Upper lobe of left lung (tissue), 6 donors: ENCODE measurements at regions not wholly inside any gene's neighbourhood (a gene's known extent, or its start where the extent isn't known, plus 50 kb on each side); places are given as distances from the start of the nearest gene placed in this dataset.
"Not testable (repeated sequence)": the region's sequence is repeated elsewhere in the genome, so short reads cannot be mapped to it uniquely, and the experiment has no call there.

Experiments
- ATAC-seq, 2 donors: fragments of 200-7000 bp; cut with Tn5 transposase; one replicate each; pipeline ENCODE4 v1.9.1; 2022; ENCODE audit warnings: mild to moderate bottlenecking in 2 of 2, moderate library complexity in 2 of 2; ENCODE audit not compliant: low FRiP score in 2 of 2
- DNase-seq, 2 donors: peaks; one replicate each; pipeline ENCODE4 v3.0.0-alpha.2; 2019 to 2020
- H3K27ac ChIP-seq, 4 donors: fragments of 200-600 bp; sonication (generic); one replicate each; pipeline ENCODE4 v1.5.1; 2016 to 2019
- H3K27me3 ChIP-seq, 4 donors: fragments of 200-600 bp; sonication (generic); one replicate each; pipeline ENCODE4 v1.5.1; 2017 to 2019
- H3K36me3 ChIP-seq, 4 donors: fragments of 200-600 bp; sonication (generic); one replicate each; pipeline ENCODE4 v1.5.1; 2016 to 2019
- H3K4me1 ChIP-seq, 4 donors: fragments of 200-600 bp; sonication (generic); one replicate each; pipeline ENCODE4 v1.5.1; 2018 to 2019
- H3K4me3 ChIP-seq, 4 donors: fragments of 200-600 bp; sonication (generic); one replicate each; pipeline ENCODE4 v1.5.1; 2017 to 2019; ENCODE audit warnings: mild to moderate bottlenecking in 2 of 4, moderate library complexity in 1 of 4
- H3K9me3 ChIP-seq, 4 donors: fragments of 200-600 bp; sonication (generic); one replicate each; pipeline ENCODE4 v1.5.1; 2018 to 2019
- EP300 ChIP-seq, 4 donors: sonication (generic); formaldehyde crosslinking; IDR thresholded peaks; one replicate each; pipeline ENCODE4 v1.5.1; 2017; ENCODE audit warnings: antibody characterized with exemption in 4 of 4, control low read depth in 2 of 4
- POLR2A ChIP-seq, 4 donors: fragments of 450-650 bp; IDR thresholded peaks; one replicate each; pipeline ENCODE4 v1.5.1; 2016 to 2017; ENCODE audit warnings: antibody characterized with exemption in 4 of 4, mild to moderate bottlenecking in 2 of 4
- POLR2AphosphoS5 ChIP-seq, 2 donors: sonication (generic); formaldehyde crosslinking; IDR thresholded peaks; one replicate each; pipeline ENCODE4 v1.5.1; 2017; ENCODE audit warnings: antibody characterized with exemption in 2 of 2
- WGBS, 2 donors: methylation state at CpG; one replicate each; pipeline ENCODE4 v1.1.5; 2017 to 2018; 5-methylcytosine and 5-hydroxymethylcytosine counted together
- TF ChIP-seq, protein P1 (sequence below), 6 experiments: fragments of 450-650 bp in 4 of 6; fragments of 200-600 bp in 2 of 6; sonication (generic) in 2 of 6; IDR thresholded peaks; one replicate each; pipeline ENCODE4 v1.5.1; 2016 to 2019; ENCODE audit warnings: antibody characterized with exemption in 6 of 6
- donor health status: DM: no; HTN: no; CAD: no; lungs with moderate emphysema.
- donor health status: DM: no; HTN: yes; CAD: no; lungs with severe emphysema.

DNA sequence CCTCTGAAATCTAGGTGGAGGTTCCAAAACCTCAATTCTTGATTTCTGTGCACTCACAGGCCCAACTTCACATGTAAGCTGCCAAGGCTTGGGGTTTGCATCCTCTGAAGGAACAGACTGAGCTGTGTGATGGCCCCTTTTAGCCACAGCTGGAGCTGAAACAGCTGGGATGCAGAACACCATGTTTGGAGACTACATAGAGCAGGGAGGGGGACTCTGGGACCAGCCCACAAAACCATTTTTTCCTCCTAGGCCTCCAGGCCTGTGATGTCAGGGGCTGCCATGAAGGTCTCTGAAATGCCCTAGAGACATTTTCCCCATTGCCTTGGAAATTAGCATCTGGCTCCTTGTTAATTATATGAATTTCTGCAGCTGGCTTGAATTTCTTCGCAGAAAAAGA lies 1025.9 kb upstream of the NOVA1 start:
- H3K36me3 ChIP-seq, result no peaks in the 10 kb centered on the region
- no peaks in the 10 kb centered on the region for H3K27me3 ChIP-seq
- H3K27ac ChIP-seq, result no peak overlapping the region
- H3K9me3 ChIP-seq, result peaks cover 0 to 11% (median 8%) of the 10 kb centered on the region in 4 donors
- TF ChIP-seq POLR2AphosphoS5 (IDR thresholded peaks at IDR 0.05), result no peak
- TF ChIP-seq EP300 (IDR thresholded peaks at IDR 0.05), result no peak
- no peak for TF ChIP-seq POLR2A (IDR thresholded peaks at IDR 0.05)
- TF ChIP-seq, protein P1, sequence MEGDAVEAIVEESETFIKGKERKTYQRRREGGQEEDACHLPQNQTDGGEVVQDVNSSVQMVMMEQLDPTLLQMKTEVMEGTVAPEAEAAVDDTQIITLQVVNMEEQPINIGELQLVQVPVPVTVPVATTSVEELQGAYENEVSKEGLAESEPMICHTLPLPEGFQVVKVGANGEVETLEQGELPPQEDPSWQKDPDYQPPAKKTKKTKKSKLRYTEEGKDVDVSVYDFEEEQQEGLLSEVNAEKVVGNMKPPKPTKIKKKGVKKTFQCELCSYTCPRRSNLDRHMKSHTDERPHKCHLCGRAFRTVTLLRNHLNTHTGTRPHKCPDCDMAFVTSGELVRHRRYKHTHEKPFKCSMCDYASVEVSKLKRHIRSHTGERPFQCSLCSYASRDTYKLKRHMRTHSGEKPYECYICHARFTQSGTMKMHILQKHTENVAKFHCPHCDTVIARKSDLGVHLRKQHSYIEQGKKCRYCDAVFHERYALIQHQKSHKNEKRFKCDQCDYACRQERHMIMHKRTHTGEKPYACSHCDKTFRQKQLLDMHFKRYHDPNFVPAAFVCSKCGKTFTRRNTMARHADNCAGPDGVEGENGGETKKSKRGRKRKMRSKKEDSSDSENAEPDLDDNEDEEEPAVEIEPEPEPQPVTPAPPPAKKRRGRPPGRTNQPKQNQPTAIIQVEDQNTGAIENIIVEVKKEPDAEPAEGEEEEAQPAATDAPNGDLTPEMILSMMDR (IDR thresholded peaks at IDR 0.05), result no peak
- DNase-seq (no peak), ATAC-seq (no peak)
- no peaks in the 10 kb centered on the region for H3K4me1 ChIP-seq
- 88 to 93% methylated on average over 1 of the region's 1 CpG for WGBS, 2 donors
- no peak overlapping the region for H3K4me3 ChIP-seq

DNA sequence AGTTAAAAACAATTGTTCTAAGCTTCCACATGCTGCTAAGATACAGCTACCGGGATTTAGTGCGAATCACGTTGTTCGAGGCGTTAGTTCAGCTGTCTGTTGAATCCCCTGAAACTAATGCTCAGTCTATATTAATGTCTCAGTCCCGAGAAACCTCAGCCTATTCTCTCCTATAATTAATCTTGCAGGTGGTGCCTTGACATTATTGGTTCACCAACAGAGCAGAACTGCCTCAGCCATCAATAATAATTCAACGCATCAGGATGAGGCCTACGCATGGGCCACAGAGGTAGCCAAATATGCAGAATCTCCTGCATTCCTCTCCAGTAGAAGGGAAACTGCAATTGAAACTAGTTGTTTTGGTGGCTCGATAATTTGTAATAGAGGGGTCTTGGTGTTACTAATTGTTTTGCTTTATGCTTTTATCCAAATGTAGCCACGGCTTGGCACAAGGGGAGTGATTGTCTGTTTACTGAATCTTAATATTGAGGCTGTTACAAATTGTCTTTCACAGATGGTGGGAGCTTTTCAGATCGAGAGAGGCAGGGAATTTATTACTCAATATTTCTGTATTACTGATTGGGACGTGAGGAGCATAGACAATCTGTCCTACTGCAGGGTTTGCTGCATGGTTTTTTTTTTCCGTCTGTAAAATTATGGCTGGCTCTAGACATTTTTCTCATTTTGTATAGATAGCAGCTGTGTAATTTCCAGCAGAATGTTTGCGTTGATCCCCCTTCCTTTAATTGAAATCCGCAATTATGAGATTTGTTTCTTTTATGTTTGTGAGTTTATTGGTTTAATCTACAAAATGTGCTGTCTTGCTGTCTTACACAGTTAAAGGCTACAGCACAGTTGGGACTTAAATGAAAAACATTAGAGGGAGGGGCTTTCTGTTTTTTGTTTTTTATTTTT lies 1036.5 kb upstream of the NOVA1 start:
- TF ChIP-seq, protein P1 (IDR thresholded peaks at IDR 0.05), result no peak
- TF ChIP-seq POLR2AphosphoS5 (IDR thresholded peaks at IDR 0.05), result no peak
- TF ChIP-seq POLR2A (IDR thresholded peaks at IDR 0.05), result no peak
- no peak for TF ChIP-seq EP300 (IDR thresholded peaks at IDR 0.05)
- no peak for DNase-seq
- H3K4me3 ChIP-seq, result no peak overlapping the region
- no peak for ATAC-seq
- H3K27me3 ChIP-seq, result no peaks in the 10 kb centered on the region
- 87 to 88% methylated on average over 15 of the region's 15 CpGs for WGBS, 2 donors
- no peaks in the 10 kb centered on the region for H3K36me3 ChIP-seq
- no peak overlapping the region for H3K27ac ChIP-seq
- H3K9me3 ChIP-seq, result no peaks in the 10 kb centered on the region
- H3K4me1 ChIP-seq, result no peaks in the 10 kb centered on the region

DNA sequence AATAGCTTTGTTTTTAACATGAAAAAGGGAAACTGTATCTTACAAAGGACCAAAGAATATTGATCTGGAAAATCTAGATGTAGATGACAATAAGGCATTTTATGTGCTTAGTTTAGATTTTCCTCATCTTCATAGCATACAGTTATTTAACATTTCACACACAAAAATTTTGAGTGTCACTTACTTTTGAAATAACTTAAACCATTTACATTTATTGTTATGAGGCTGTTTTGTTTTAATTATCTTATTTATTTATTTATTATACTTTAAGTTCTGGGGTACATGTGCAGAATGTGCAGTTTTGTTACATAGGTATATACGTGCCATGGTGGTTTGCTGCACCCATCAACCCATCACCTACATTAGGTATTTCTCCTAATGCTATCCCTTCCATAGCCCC lies 1042.9 kb upstream of the NOVA1 start:
- not testable (repeated sequence) for H3K4me3 ChIP-seq, H3K4me1 ChIP-seq, H3K36me3 ChIP-seq, ATAC-seq, DNase-seq, H3K27ac ChIP-seq, H3K27me3 ChIP-seq
- peaks cover 0 to 12% (median 0%) of the 10 kb centered on the region in 4 donors for H3K9me3 ChIP-seq
- 95 to 96% methylated on average over 1 of the region's 1 CpG for WGBS, 2 donors

DNA sequence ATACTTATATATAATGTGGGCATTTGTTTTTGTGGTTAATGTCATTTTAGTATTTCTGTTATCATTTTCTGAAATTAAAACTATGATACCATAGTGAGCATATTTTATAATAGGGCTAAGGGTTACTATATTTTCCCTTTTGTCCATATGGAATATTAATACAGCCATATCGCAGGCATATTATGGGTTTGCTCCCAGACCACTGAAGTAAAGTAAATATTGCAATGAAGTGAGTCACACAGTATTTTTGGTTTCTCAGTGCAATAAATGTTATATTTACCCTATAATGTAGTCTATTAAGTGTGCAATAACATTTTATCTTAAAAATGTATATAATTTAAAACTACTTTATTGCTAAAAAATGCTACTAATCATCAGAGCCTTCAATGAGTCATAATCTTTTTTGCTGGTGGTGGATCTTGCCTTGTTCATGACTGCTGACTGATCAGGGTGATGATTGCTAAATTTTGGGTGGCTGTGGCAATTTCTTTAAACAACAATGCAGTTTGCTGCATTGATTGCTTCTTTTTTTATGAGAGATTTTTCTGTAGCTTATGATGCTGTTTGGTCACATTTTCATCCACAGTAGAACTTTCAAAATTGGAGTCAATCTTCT lies 1044.5 kb upstream of the NOVA1 start:
- ATAC-seq, result no peak
- peaks cover 0 to 12% (median 0%) of the 10 kb centered on the region in 4 donors for H3K9me3 ChIP-seq
- H3K27me3 ChIP-seq, result no peaks in the 10 kb centered on the region
- TF ChIP-seq POLR2A (IDR thresholded peaks at IDR 0.05), result no peak
- no peak for TF ChIP-seq POLR2AphosphoS5 (IDR thresholded peaks at IDR 0.05)
- TF ChIP-seq EP300 (IDR thresholded peaks at IDR 0.05), result no peak
- TF ChIP-seq, protein P1 (IDR thresholded peaks at IDR 0.05), result no peak
- WGBS, 2 donors, result 95 to 97% methylated on average over 1 of the region's 1 CpG
- H3K27ac ChIP-seq, result no peak overlapping the region
- H3K4me1 ChIP-seq, result no peaks in the 10 kb centered on the region
- no peak overlapping the region for H3K4me3 ChIP-seq
- no peaks in the 10 kb centered on the region for H3K36me3 ChIP-seq
- DNase-seq, result no peak

DNA sequence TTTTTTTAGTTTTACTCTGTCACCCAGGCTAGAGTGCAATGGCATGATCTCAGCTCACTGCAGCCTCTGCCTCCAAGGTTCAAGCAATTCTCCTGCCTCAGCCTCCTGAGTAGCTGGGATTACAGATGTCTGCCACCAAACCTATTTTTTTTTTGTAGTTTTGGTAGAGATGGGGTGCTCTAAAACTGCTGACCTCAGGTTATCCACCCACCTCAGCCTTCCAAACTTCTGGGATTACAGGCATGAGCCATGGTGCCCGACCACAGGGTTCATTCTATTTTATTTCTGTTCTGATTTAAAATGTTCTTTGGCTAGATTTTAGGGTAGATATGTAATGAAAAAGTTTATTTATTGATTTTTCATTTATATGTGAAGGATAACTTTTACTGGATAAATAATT lies 1062.8 kb upstream of the NOVA1 start:
- 54 to 67% methylated on average over 1 of the region's 1 CpG for WGBS, 2 donors
- no peaks in the 10 kb centered on the region for H3K27me3 ChIP-seq
- no peak overlapping the region for H3K27ac ChIP-seq
- no peaks in the 10 kb centered on the region for H3K36me3 ChIP-seq
- peaks cover 0 to 8% (median 2%) of the 10 kb centered on the region in 4 donors for H3K9me3 ChIP-seq
- no peaks in the 10 kb centered on the region for H3K4me1 ChIP-seq
- DNase-seq (no peak), ATAC-seq (no peak)
- TF ChIP-seq POLR2A (IDR thresholded peaks at IDR 0.05) (no peak), EP300 (IDR thresholded peaks at IDR 0.05) (no peak), POLR2AphosphoS5 (IDR thresholded peaks at IDR 0.05) (no peak)
- TF ChIP-seq, protein P1 (IDR thresholded peaks at IDR 0.05), result no peak
- H3K4me3 ChIP-seq, result no peak overlapping the region
